HEK293 (cell line): ENCODE measurements at regions not wholly inside any gene's neighbourhood (a gene's known extent, or its start where the extent isn't known, plus 50 kb on each side); places are given as distances from the start of the nearest gene placed in this dataset.

Experiments used
- CTCF ChIA-PET: fragments of 350-600 bp; formaldehyde crosslinking; extraction: SDS; loops from one replicate; lab custom pipeline; 2021; ENCODE audit warnings: antibody characterized with exemption; lab: Yijun Ruan, JAX
- POLR2A ChIA-PET: fragments of 300-600 bp; formaldehyde crosslinking; extraction: SDS; loops from one replicate; lab custom pipeline; 2020; ENCODE audit warnings: antibody characterized with exemption, inconsistent platforms; lab: Yijun Ruan, JAX
- H3K27ac ChIP-seq: fragments of 200-500 bp; sonication (Bioruptor generic); 2 replicates; pipeline ENCODE4 v1.5.1; 2014; ENCODE audit warnings: low read depth, low read length, control low read depth, inconsistent platforms; ENCODE audit errors: extremely low read depth
- H3K36me3 ChIP-seq, 2 experiments: fragments of 200-500 bp in 1 of 2; sonication (Bioruptor generic) in 1 of 2; 1 replicate in 1 of 2; 2 replicates in 1 of 2; pipeline ENCODE4 v1.5.1; 2014 to 2017; ENCODE audit warnings: inconsistent platforms in 2 of 2, low read length in 2 of 2; ENCODE audit not compliant: control insufficient read depth in 2 of 2, insufficient read depth in 1 of 2
- H3K4me1 ChIP-seq: fragments of 200-500 bp; sonication (Bioruptor generic); 2 replicates; pipeline ENCODE4 v1.5.1; 2014; ENCODE audit warnings: mild to moderate bottlenecking, low read length, inconsistent platforms; ENCODE audit not compliant: control insufficient read depth, insufficient read depth
- H3K4me3 ChIP-seq: 2 replicates; pipeline ENCODE4 v1.5.1; 2011; ENCODE audit warnings: low read depth, mild to moderate bottlenecking, control low read depth, low read length, moderate library complexity
- H3K9me3 ChIP-seq: fragments of 200-500 bp; sonication (Bioruptor generic); 2 replicates; pipeline ENCODE4 v1.5.1; 2014; ENCODE audit warnings: low read depth, low read length, inconsistent platforms; ENCODE audit not compliant: control insufficient read depth, insufficient read depth
- GFI1B ChIP-seq: fragments of 450-650 bp; formaldehyde crosslinking; IDR thresholded peaks from 2 replicates; pipeline ENCODE4 v1.5.1; 2016; ENCODE audit warnings: missing biosample characterization, missing genetic modification characterization
- GLI2 ChIP-seq: fragments of 450-650 bp; formaldehyde crosslinking; IDR thresholded peaks from 2 replicates; pipeline ENCODE4; 2017; ENCODE audit warnings: missing biosample characterization, missing genetic modification characterization, low read depth, borderline replicate concordance
- INSM2 ChIP-seq: fragments of 450-650 bp; formaldehyde crosslinking; IDR thresholded peaks from 2 replicates; pipeline ENCODE4 v1.5.1; 2016; ENCODE audit warnings: missing biosample characterization, missing genetic modification characterization
- KLF16 ChIP-seq: fragments of 450-650 bp; formaldehyde crosslinking; IDR thresholded peaks from 2 replicates; pipeline ENCODE4 v1.5.1; 2017; ENCODE audit warnings: missing biosample characterization, missing genetic modification characterization
- MEIS1 ChIP-seq: sonication (generic); formaldehyde crosslinking; IDR thresholded peaks from 2 replicates; pipeline ENCODE4 v1.8.1; 2022; ENCODE audit warnings: missing genetic modification reagents, mild to moderate bottlenecking, borderline replicate concordance
- PATZ1 ChIP-seq: fragments of 450-650 bp; formaldehyde crosslinking; IDR thresholded peaks from 2 replicates; pipeline ENCODE4 v1.5.1; 2016; ENCODE audit warnings: missing biosample characterization, missing genetic modification characterization
- PRDM1 ChIP-seq: fragments of 450-650 bp; formaldehyde crosslinking; IDR thresholded peaks from 2 replicates; pipeline ENCODE4; 2016; ENCODE audit warnings: missing biosample characterization, missing genetic modification characterization
- ZNF133 ChIP-seq: fragments of 450-650 bp; formaldehyde crosslinking; IDR thresholded peaks from 2 replicates; pipeline ENCODE4 v1.5.1; 2016; ENCODE audit warnings: missing biosample characterization, missing genetic modification characterization
- ZNF146 ChIP-seq: fragments of 450-650 bp; formaldehyde crosslinking; IDR thresholded peaks from 2 replicates; pipeline ENCODE4 v1.5.1; 2016; ENCODE audit warnings: missing biosample characterization, missing genetic modification characterization
- ZNF157 ChIP-seq: fragments of 450-650 bp; formaldehyde crosslinking; IDR thresholded peaks from 2 replicates; pipeline ENCODE4 v1.5.1; 2016; ENCODE audit warnings: missing biosample characterization, missing genetic modification characterization
- ZNF184 ChIP-seq: fragments of 450-650 bp; IDR thresholded peaks from 2 replicates; pipeline ENCODE4 v1.5.1; 2018; ENCODE audit warnings: missing biosample characterization, mild to moderate bottlenecking, missing genetic modification characterization
- ZNF2 ChIP-seq: fragments of 450-650 bp; formaldehyde crosslinking; IDR thresholded peaks from 2 replicates; pipeline ENCODE4 v1.5.1; 2016; ENCODE audit warnings: missing biosample characterization, missing genetic modification characterization
- ZNF202 ChIP-seq: fragments of 450-650 bp; formaldehyde crosslinking; IDR thresholded peaks from 2 replicates; pipeline ENCODE4 v1.5.1; 2016; ENCODE audit warnings: missing biosample characterization, missing genetic modification characterization, borderline replicate concordance
- ZNF341 ChIP-seq: fragments of 450-650 bp; formaldehyde crosslinking; IDR thresholded peaks from 2 replicates; pipeline ENCODE4; 2016; ENCODE audit warnings: low read depth, missing biosample characterization, missing genetic modification characterization
- ZNF404 ChIP-seq: fragments of 450-650 bp; formaldehyde crosslinking; IDR thresholded peaks from 2 replicates; pipeline ENCODE4 v1.5.1; 2017; ENCODE audit warnings: missing biosample characterization, missing genetic modification characterization
- ZNF48 ChIP-seq: fragments of 450-650 bp; formaldehyde crosslinking; IDR thresholded peaks from 2 replicates; pipeline ENCODE4 v1.5.1; 2016; ENCODE audit warnings: missing biosample characterization, missing genetic modification characterization
- ZNF501 ChIP-seq: fragments of 450-650 bp; formaldehyde crosslinking; IDR thresholded peaks from 2 replicates; pipeline ENCODE4 v1.5.1; 2016; ENCODE audit warnings: missing biosample characterization, missing genetic modification characterization
- ZNF510 ChIP-seq: fragments of 450-650 bp; formaldehyde crosslinking; IDR thresholded peaks from 2 replicates; pipeline ENCODE4 v1.5.1; 2018; ENCODE audit warnings: mild to moderate bottlenecking, missing genetic modification characterization, missing biosample characterization; ENCODE audit not compliant: insufficient replicate concordance
- ZNF529 ChIP-seq: fragments of 450-650 bp; formaldehyde crosslinking; IDR thresholded peaks from 2 replicates; pipeline ENCODE4 v1.5.1; 2017; ENCODE audit warnings: missing genetic modification characterization, missing biosample characterization; ENCODE audit not compliant: insufficient replicate concordance
- ZNF530 ChIP-seq: fragments of 450-650 bp; formaldehyde crosslinking; IDR thresholded peaks from 2 replicates; pipeline ENCODE4 v1.5.1; 2016; ENCODE audit warnings: low read depth, missing biosample characterization, missing genetic modification characterization
- ZNF660 ChIP-seq: fragments of 450-650 bp; IDR thresholded peaks from 2 replicates; pipeline ENCODE4 v1.5.1; 2018; ENCODE audit warnings: missing biosample characterization, mild to moderate bottlenecking, missing genetic modification characterization
- ZNF677 ChIP-seq: fragments of 450-650 bp; IDR thresholded peaks from 2 replicates; pipeline ENCODE4 v1.5.0; 2018; ENCODE audit warnings: missing biosample characterization, mild to moderate bottlenecking, missing genetic modification characterization, moderate library complexity
- ZNF76 ChIP-seq: fragments of 450-650 bp; formaldehyde crosslinking; IDR thresholded peaks from 2 replicates; pipeline ENCODE4; 2016; ENCODE audit warnings: low read depth, missing biosample characterization, missing genetic modification characterization, borderline replicate concordance
- ZNF777 ChIP-seq: fragments of 450-650 bp; formaldehyde crosslinking; IDR thresholded peaks from 2 replicates; pipeline ENCODE4 v1.5.1; 2017; ENCODE audit warnings: missing biosample characterization, missing genetic modification characterization, borderline replicate concordance
- ZSCAN16 ChIP-seq: fragments of 450-650 bp; formaldehyde crosslinking; IDR thresholded peaks from 2 replicates; pipeline ENCODE4 v1.5.1; 2016; ENCODE audit warnings: missing biosample characterization, missing genetic modification characterization
- ZSCAN18 ChIP-seq: fragments of 450-650 bp; formaldehyde crosslinking; IDR thresholded peaks from 2 replicates; pipeline ENCODE4 v1.5.1; 2016; ENCODE audit warnings: missing biosample characterization, missing genetic modification characterization

- no peak for TF ChIP-seq ZNF2 (tag by site-specific recombination)
- no peak for TF ChIP-seq ZNF404 (tag by site-specific recombination)
- no peak for TF ChIP-seq PRDM1
- TF ChIP-seq ZNF660 = no peak
- no peak for TF ChIP-seq INSM2
- TF ChIP-seq ZNF510 (tag by site-specific recombination) = no peak
- no peak for TF ChIP-seq GLI2 (tag by site-specific recombination)
- TF ChIP-seq ZNF529 (tag by site-specific recombination) = no peak
- TF ChIP-seq ZNF133 (tag by site-specific recombination) = no peak
Measured at GRCh38 chr11:22555881-22556280, 69.7 kb downstream of the FANCF start (continued).

GRCh38 chr11:22554221-22554620, 71.4 kb downstream of the FANCF start:
- H3K4me3 ChIP-seq = no peak overlapping the region
- ChIA-PET CTCF (interaction anchor here (0.5 to 0.8 kb wide), 2 partner anchors 221 to 974 kb away, joined by 3 to 6 read pairs; no protein-coding TSS in a partner anchor), POLR2A (no interaction called here)
- H3K9me3 ChIP-seq = no peaks in the 10 kb centered on the region
- H3K4me1 ChIP-seq = no peaks in the 10 kb centered on the region
- TF ChIP-seq PATZ1 (tag by site-specific recombination) (no peak), ZNF184 (no peak), ZNF48 (no peak), ZNF202 (tag by site-specific recombination) (no peak), ZNF146 (tag by site-specific recombination) (no peak), ZSCAN18 (no peak), KLF16 (tag by site-specific recombination) (no peak), MEIS1 (CRISPR knock-in tag) (no peak), ZNF501 (tag by site-specific recombination) (no peak), ZNF777 (tag by site-specific recombination) (no peak), ZNF677 (no peak), ZNF341 (tag by site-specific recombination) (no peak)
- H3K36me3 ChIP-seq = no peaks in the 10 kb centered on the region
- no peak overlapping the region for H3K27ac ChIP-seq

- Histone ChIP-seq H3K4me3 (no peak overlapping the region), H3K27ac (no peak overlapping the region), H3K9me3 (no peaks in the 10 kb centered on the region), H3K4me1 (no peaks in the 10 kb centered on the region), H3K36me3 (no peaks in the 10 kb centered on the region)
- TF ChIP-seq ZSCAN16 (tag by site-specific recombination) = no peak
- TF ChIP-seq ZNF530 (tag by site-specific recombination) = no peak
- TF ChIP-seq ZNF76 (tag by site-specific recombination) = no peak
- no peak for TF ChIP-seq ZNF157 (tag by site-specific recombination)
- TF ChIP-seq GFI1B = no peak
- ChIA-PET POLR2A (no interaction called here), CTCF (interaction anchor here (1.5 kb wide), 1 partner anchor 9 kb away, joined by 4 read pairs; no protein-coding TSS in a partner anchor)
Measured at GRCh38 chr11:22552885-22553284, 72.7 kb downstream of the FANCF start.
